H9 (cell line): ENCODE measurements at regions not wholly inside any gene's neighbourhood (a gene's known extent, or its start where the extent isn't known, plus 50 kb on each side); places are given as distances from the start of the nearest gene placed in this dataset.

Source experiments
- DNase-seq: peaks from one replicate; pipeline ENCODE4 v3.0.0-alpha.2; 2017
- H2AFZ ChIP-seq: one replicate; pipeline ENCODE4 v1.6.1; 2013; ENCODE audit warnings: mild to moderate bottlenecking, low read length, control low read depth, moderate library complexity
- H2AK5ac ChIP-seq: 2 replicates; pipeline ENCODE4 v1.6.1; 2013; ENCODE audit warnings: low read length, control low read depth, mixed read lengths; ENCODE audit not compliant: insufficient read length
- H2BK120ac ChIP-seq: one replicate; pipeline ENCODE4 v1.6.1; 2013; ENCODE audit warnings: low read depth, mild to moderate bottlenecking, low read length, control low read depth, inconsistent platforms; ENCODE audit not compliant: poor library complexity, severe bottlenecking
- H2BK12ac ChIP-seq: 2 replicates; pipeline ENCODE4 v1.6.1; 2013; ENCODE audit warnings: low read length, control low read depth, mixed read lengths, low read depth; ENCODE audit not compliant: insufficient read length
- H2BK15ac ChIP-seq: 2 replicates; pipeline ENCODE4 v1.6.1; 2013; ENCODE audit warnings: low read depth, low read length, control low read depth
- H2BK20ac ChIP-seq: one replicate; pipeline ENCODE4 v1.6.1; 2013; ENCODE audit warnings: low read depth, mild to moderate bottlenecking, low read length, control low read depth, inconsistent platforms; ENCODE audit not compliant: poor library complexity, severe bottlenecking
- H2BK5ac ChIP-seq: 2 replicates; pipeline ENCODE4 v1.6.1; 2013; ENCODE audit warnings: low read length, control low read depth, mixed read lengths; ENCODE audit not compliant: insufficient read length
- H3K14ac ChIP-seq: 2 replicates; pipeline ENCODE4 v1.6.1; 2013; ENCODE audit warnings: low read length, control low read depth; ENCODE audit not compliant: insufficient read depth
- H3K18ac ChIP-seq: 2 replicates; pipeline ENCODE4 v1.6.1; 2013; ENCODE audit warnings: low read depth, mild to moderate bottlenecking, mixed read lengths, low read length, control low read depth; ENCODE audit not compliant: insufficient read length
- H3K23ac ChIP-seq: 2 replicates; pipeline ENCODE4 v1.6.1; 2013; ENCODE audit warnings: low read length, control low read depth, mixed read lengths, low read depth; ENCODE audit not compliant: insufficient read length
- H3K23me2 ChIP-seq: 2 replicates; pipeline ENCODE4 v1.6.1; 2013; ENCODE audit warnings: low read depth, mild to moderate bottlenecking, mixed read lengths, low read length, control low read depth; ENCODE audit not compliant: insufficient read length, poor library complexity, severe bottlenecking
- H3K27ac ChIP-seq: 2 replicates; pipeline ENCODE4 v1.5.1; 2013; ENCODE audit warnings: low read length, control low read depth, mixed read lengths, low read depth; ENCODE audit not compliant: insufficient read length
- H3K27me3 ChIP-seq: 2 replicates; pipeline ENCODE4 v1.6.1; 2013; ENCODE audit warnings: low read length, control low read depth, inconsistent platforms; ENCODE audit not compliant: insufficient read depth
- H3K4ac ChIP-seq: 2 replicates; pipeline ENCODE4 v1.6.1; 2013; ENCODE audit warnings: low read depth, mild to moderate bottlenecking, control low read depth, inconsistent platforms, low read length, moderate library complexity
- H3K4me1 ChIP-seq: 2 replicates; pipeline ENCODE4 v1.6.1; 2013; ENCODE audit warnings: low read length, control low read depth, inconsistent platforms; ENCODE audit not compliant: insufficient read depth
- H3K4me2 ChIP-seq: 2 replicates; pipeline ENCODE4 v1.6.1; 2013; ENCODE audit warnings: low read length, control low read depth, mixed read lengths; ENCODE audit not compliant: insufficient read length, insufficient read depth
- H3K56ac ChIP-seq: 2 replicates; pipeline ENCODE4 v1.6.1; 2013; ENCODE audit warnings: low read depth, mild to moderate bottlenecking, mixed read lengths, low read length, control low read depth; ENCODE audit not compliant: insufficient read length
- H3K79me1 ChIP-seq: 2 replicates; pipeline ENCODE4 v1.6.1; 2013; ENCODE audit warnings: low read depth, mild to moderate bottlenecking, moderate library complexity, low read length, control low read depth, inconsistent platforms; ENCODE audit not compliant: insufficient read depth, poor library complexity, severe bottlenecking
- H3K79me2 ChIP-seq: 2 replicates; pipeline ENCODE4 v1.6.1; 2013; ENCODE audit warnings: low read length, control low read depth, inconsistent platforms; ENCODE audit not compliant: insufficient read depth
- H3K9ac ChIP-seq: 2 replicates; pipeline ENCODE4 v1.6.1; 2013; ENCODE audit warnings: low read length, control low read depth, mixed read lengths; ENCODE audit not compliant: insufficient read length; ENCODE audit errors: extremely low read depth
- H3K9me3 ChIP-seq: one replicate; pipeline ENCODE4 v1.6.1; 2013; ENCODE audit warnings: low read depth, low read length, inconsistent platforms; ENCODE audit not compliant: control insufficient read depth
- H3T11ph ChIP-seq: one replicate; pipeline ENCODE4 v1.6.1; 2013; ENCODE audit warnings: mild to moderate bottlenecking, low read length, control low read depth, inconsistent platforms
- H4K20me1 ChIP-seq: one replicate; pipeline ENCODE4 v1.6.1; 2013; ENCODE audit not compliant: control insufficient read depth, insufficient read length, insufficient read depth
- H4K5ac ChIP-seq: 2 replicates; pipeline ENCODE4 v1.6.1; 2013; ENCODE audit warnings: low read depth, mild to moderate bottlenecking, mixed read lengths, low read length, control low read depth; ENCODE audit not compliant: insufficient read length
- H4K8ac ChIP-seq: replicated peaks from 2 replicates; pipeline ENCODE4 v1.6.1; 2013; ENCODE audit warnings: low read length, control low read depth, mixed read lengths, low read depth; ENCODE audit not compliant: insufficient read length
- H4K91ac ChIP-seq: 2 replicates; pipeline ENCODE4 v1.6.1; 2013; ENCODE audit warnings: low read depth, mild to moderate bottlenecking, moderate library complexity, mixed read lengths, low read length, control low read depth; ENCODE audit not compliant: insufficient read length
- H3K27ac Mint-ChIP-seq, 3 experiments: 2 replicates in 2 of 3; 3 replicates in 1 of 3; pipeline ENCODE4 v1.8.0; 2020 to 2021; ENCODE audit warnings: mixed read lengths in 3 of 3, mild to moderate bottlenecking in 1 of 3, moderate library complexity in 1 of 3
- H3K27me3 Mint-ChIP-seq: 2 replicates; pipeline ENCODE4 v1.8.0; 2021; ENCODE audit warnings: low read depth, mild to moderate bottlenecking, moderate library complexity, mixed read lengths
- H3K36me3 Mint-ChIP-seq, 3 experiments: 2 replicates in 2 of 3; 3 replicates in 1 of 3; pipeline ENCODE4 v1.8.0; 2020 to 2021; ENCODE audit warnings: low read depth in 3 of 3, mixed read lengths in 3 of 3; ENCODE audit not compliant: insufficient read depth in 1 of 3
- H3K4me1 Mint-ChIP-seq, 2 experiments: 2 replicates each; pipeline ENCODE4 v1.8.0; 2020; ENCODE audit warnings: mixed read lengths in 2 of 2
- H3K4me3 Mint-ChIP-seq, 2 experiments: 2 replicates in 1 of 2; 3 replicates in 1 of 2; pipeline ENCODE4 v1.8.0; 2020 to 2021; ENCODE audit warnings: mild to moderate bottlenecking in 2 of 2, mixed read lengths in 2 of 2, moderate library complexity in 1 of 2
- H3K9me3 Mint-ChIP-seq, 2 experiments: 2 replicates in 1 of 2; 3 replicates in 1 of 2; pipeline ENCODE4 v1.8.0; 2020; ENCODE audit warnings: mild to moderate bottlenecking in 2 of 2, mixed read lengths in 2 of 2, moderate library complexity in 1 of 2
- CTCF ChIP-seq: fragments of 200-600 bp; sonication (generic); conservative IDR thresholded peaks from 3 replicates; pipeline ENCODE4 v1.8.0; 2021; ENCODE audit warnings: antibody characterized with exemption, mild to moderate bottlenecking
- WGBS: extraction: QIAGEN DNeasy Blood & Tissue Kit; methylation state at CpG from one replicate; pipeline ENCODE4 v1.1.7; 2013; ENCODE audit warnings: missing lambda C conversion rate, low lambda C conversion rate, mixed read lengths; ENCODE audit not compliant: insufficient read length; ENCODE audit errors: extremely low coverage; 5-methylcytosine and 5-hydroxymethylcytosine counted together

GRCh38 chr11:22461626-22462025, 123.4 kb downstream of the SLC17A6 start:
- H2AFZ ChIP-seq = no peak overlapping the region
- no peak overlapping the region for H3K9ac ChIP-seq

More at GRCh38 chr11:22461626-22462025, 123.4 kb downstream of the SLC17A6 start:
- no peak for DNase-seq
- no peak overlapping the region for H3K14ac ChIP-seq
- H2BK20ac ChIP-seq = no peak overlapping the region
- H2AK5ac ChIP-seq = no peak overlapping the region
- no CpG with 5 or more reads among the region's 2 CpGs for WGBS
- no peaks in the 10 kb centered on the region for H3K9me3 ChIP-seq
- no peak overlapping the region for H3K23ac ChIP-seq
- no peak overlapping the region for H4K8ac ChIP-seq
- no peaks in the 10 kb centered on the region for H3K23me2 ChIP-seq
- Mint-ChIP-seq H3K36me3 (no peaks in the 10 kb centered on the region), H3K4me3 (no peak overlapping the region), H3K9me3 (no peaks in the 10 kb centered on the region), H3K27me3 (no peaks in the 10 kb centered on the region), H3K4me1 (peaks cover 4 to 9% of the 10 kb centered on the region in 2 experiments), H3K27ac (no peak overlapping the region)
- no peak overlapping the region for H2BK5ac ChIP-seq
- no peak overlapping the region for H3K18ac ChIP-seq
- H3K27ac ChIP-seq = no peak overlapping the region
- no peaks in the 10 kb centered on the region for H4K20me1 ChIP-seq
- no peak overlapping the region for H2BK12ac ChIP-seq
- no peak overlapping the region for H3K4ac ChIP-seq
- H2BK15ac ChIP-seq = no peak overlapping the region
- no peak overlapping the region for H3K4me2 ChIP-seq
- no peak overlapping the region for H4K91ac ChIP-seq
- H3T11ph ChIP-seq = no peak overlapping the region
- H3K4me1 ChIP-seq = no peaks in the 10 kb centered on the region; the same call in 1 of the 2 replicates
- no peak overlapping the region for H2BK120ac ChIP-seq
- no peak overlapping the region for H4K5ac ChIP-seq
- no peaks in the 10 kb centered on the region for H3K79me2 ChIP-seq
- no peak for TF ChIP-seq CTCF
- no peak overlapping the region for H3K56ac ChIP-seq
- H3K79me1 ChIP-seq = no peaks in the 10 kb centered on the region
- no peaks in the 10 kb centered on the region for H3K27me3 ChIP-seq
